ENCODE measurements at regions not wholly inside any gene's neighbourhood (a gene's known extent, or its start where the extent isn't known, plus 50 kb on each side); places are given as distances from the start of the nearest gene placed in this dataset.

DNA sequence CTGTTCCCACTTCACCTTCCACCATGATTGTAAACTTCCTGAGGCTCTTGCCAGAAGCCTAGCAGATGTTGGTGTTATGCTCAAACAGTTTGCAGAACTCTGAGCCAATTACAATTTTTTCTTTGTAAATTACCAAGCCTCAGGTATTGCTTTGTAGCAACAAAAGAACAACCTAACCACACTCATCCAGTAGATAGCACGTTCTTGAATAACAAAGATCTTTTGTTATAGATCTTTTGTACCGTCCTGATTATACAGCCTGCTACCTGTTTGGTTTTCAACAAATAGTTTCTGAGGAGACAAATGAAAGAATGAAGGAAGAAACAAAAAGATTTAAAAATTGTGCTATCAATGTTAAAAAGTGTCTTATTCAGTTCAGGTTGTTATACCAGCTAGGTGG lies 474.7 kb upstream of the ALCAM start:
- Histone ChIP-seq H3K27ac (no peak overlapping the region), H3K4me2 (no peak overlapping the region), H2AFZ (no peak overlapping the region), H4K20me1 (ENCODE audit: insufficient read depth, poor library complexity, severe bottlenecking) (no peaks in the 10 kb centered on the region), H3K27me3 (no peaks in the 10 kb centered on the region), H3K4me3 (no peak overlapping the region), H3K36me3 (replicated peaks; ENCODE audit: insufficient read depth, low read depth) (no peaks in the 10 kb centered on the region), H3K4me1 (ENCODE audit: insufficient read depth) (no peaks in the 10 kb centered on the region), H3K9me3 (ENCODE audit: low read depth) (no peaks in the 10 kb centered on the region), H3K9me2 (replicated peaks; ENCODE audit: insufficient read depth) (no peaks in the 10 kb centered on the region), H3K79me2 (no peaks in the 10 kb centered on the region)
- TF ChIP-seq, protein P1, sequence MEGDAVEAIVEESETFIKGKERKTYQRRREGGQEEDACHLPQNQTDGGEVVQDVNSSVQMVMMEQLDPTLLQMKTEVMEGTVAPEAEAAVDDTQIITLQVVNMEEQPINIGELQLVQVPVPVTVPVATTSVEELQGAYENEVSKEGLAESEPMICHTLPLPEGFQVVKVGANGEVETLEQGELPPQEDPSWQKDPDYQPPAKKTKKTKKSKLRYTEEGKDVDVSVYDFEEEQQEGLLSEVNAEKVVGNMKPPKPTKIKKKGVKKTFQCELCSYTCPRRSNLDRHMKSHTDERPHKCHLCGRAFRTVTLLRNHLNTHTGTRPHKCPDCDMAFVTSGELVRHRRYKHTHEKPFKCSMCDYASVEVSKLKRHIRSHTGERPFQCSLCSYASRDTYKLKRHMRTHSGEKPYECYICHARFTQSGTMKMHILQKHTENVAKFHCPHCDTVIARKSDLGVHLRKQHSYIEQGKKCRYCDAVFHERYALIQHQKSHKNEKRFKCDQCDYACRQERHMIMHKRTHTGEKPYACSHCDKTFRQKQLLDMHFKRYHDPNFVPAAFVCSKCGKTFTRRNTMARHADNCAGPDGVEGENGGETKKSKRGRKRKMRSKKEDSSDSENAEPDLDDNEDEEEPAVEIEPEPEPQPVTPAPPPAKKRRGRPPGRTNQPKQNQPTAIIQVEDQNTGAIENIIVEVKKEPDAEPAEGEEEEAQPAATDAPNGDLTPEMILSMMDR (IDR thresholded peaks at IDR 0.05; ENCODE audit: poor library complexity): no peak
- TF ChIP-seq EZH2phosphoT487 (IDR thresholded peaks at IDR 0.05; ENCODE audit: low read depth, severe bottlenecking, unreplicated experiment) (no peak), EZH2 (IDR thresholded peaks at IDR 0.05; ENCODE audit: borderline replicate concordance) (no peak)
- WGBS (ENCODE audit: low lambda C conversion rate, missing lambda C conversion rate): 81% methylated on average over 2 of the region's 2 CpGs
- no peak for DNase-seq (ENCODE audit: low spot score)

DNA sequence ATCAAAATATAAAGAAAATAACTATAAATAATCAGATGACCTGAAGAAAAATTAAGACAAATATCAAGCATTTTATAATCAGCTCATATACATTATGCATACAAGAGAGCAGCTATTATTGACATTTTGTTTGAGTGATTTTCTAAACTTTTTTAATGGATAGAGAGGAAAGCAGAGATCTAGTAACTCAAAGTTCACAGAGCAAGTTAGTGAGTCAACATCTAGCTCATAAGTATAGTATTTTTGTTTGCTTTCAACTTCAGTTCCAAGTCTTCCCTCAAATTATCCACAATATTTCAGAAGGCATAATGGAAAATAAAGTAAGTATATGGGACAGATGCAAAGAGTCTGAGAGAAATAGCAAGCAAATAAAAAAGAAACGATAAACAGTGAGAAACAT lies 470.1 kb upstream of the ALCAM start:
- no peak overlapping the region for H3K27ac ChIP-seq
- no peaks in the 10 kb centered on the region for H3K4me1 ChIP-seq (ENCODE audit: insufficient read depth)
- H3K9me3 ChIP-seq (ENCODE audit: low read depth): no peaks in the 10 kb centered on the region
- no peak overlapping the region for H3K4me2 ChIP-seq
- H3K79me2 ChIP-seq: no peaks in the 10 kb centered on the region
- no peaks in the 10 kb centered on the region for H4K20me1 ChIP-seq (ENCODE audit: insufficient read depth, poor library complexity, severe bottlenecking)
- no peak for DNase-seq (ENCODE audit: low spot score)
- TF ChIP-seq EZH2 (IDR thresholded peaks at IDR 0.05; ENCODE audit: borderline replicate concordance): no peak
- TF ChIP-seq EZH2phosphoT487 (IDR thresholded peaks at IDR 0.05; ENCODE audit: low read depth, severe bottlenecking, unreplicated experiment): no peak
- TF ChIP-seq, protein P1 (IDR thresholded peaks at IDR 0.05; ENCODE audit: poor library complexity): no peak
- no peak overlapping the region for H2AFZ ChIP-seq
- 94% methylated on average over 1 of the region's 1 CpG for WGBS (ENCODE audit: low lambda C conversion rate, missing lambda C conversion rate)
- H3K4me3 ChIP-seq: no peak overlapping the region
- H3K36me3 ChIP-seq (replicated peaks; ENCODE audit: insufficient read depth, low read depth): no peaks in the 10 kb centered on the region
- H3K27me3 ChIP-seq: no peaks in the 10 kb centered on the region
- no peaks in the 10 kb centered on the region for H3K9me2 ChIP-seq (replicated peaks; ENCODE audit: insufficient read depth)

DNA sequence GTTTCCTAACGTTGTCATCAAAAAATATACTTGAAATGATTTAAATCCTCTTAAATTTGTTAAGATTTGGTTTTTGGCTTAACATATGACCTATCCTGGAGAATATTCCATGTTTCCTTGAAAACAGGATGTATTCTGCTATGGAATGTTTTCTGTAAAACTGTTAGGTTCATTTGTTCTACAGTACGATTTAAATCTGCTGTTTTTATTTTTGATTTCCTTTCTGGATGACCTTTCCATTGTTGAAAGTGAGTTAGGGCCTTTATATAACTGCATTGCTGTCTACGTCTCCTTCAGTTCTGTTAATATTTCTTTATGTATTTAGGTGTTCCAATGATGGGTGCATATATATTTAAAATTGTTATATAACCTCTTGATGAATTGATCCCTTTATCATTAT lies 465.3 kb upstream of the ALCAM start:
- Histone ChIP-seq H4K20me1 (ENCODE audit: insufficient read depth, poor library complexity, severe bottlenecking) (no peaks in the 10 kb centered on the region), H3K9me2 (replicated peaks; ENCODE audit: insufficient read depth) (no peaks in the 10 kb centered on the region), H3K27me3 (no peaks in the 10 kb centered on the region), H3K36me3 (replicated peaks; ENCODE audit: insufficient read depth, low read depth) (no peaks in the 10 kb centered on the region), H3K9me3 (ENCODE audit: low read depth) (no peaks in the 10 kb centered on the region), H2AFZ (no peak overlapping the region), H3K4me3 (no peak overlapping the region), H3K4me1 (ENCODE audit: insufficient read depth) (no peaks in the 10 kb centered on the region), H3K4me2 (no peak overlapping the region), H3K27ac (no peak overlapping the region), H3K79me2 (no peaks in the 10 kb centered on the region)
- WGBS (ENCODE audit: low lambda C conversion rate, missing lambda C conversion rate): 94% methylated on average over 3 of the region's 3 CpGs
- no peak for DNase-seq (ENCODE audit: low spot score)
- TF ChIP-seq, protein P1 (IDR thresholded peaks at IDR 0.05; ENCODE audit: poor library complexity): no peak
- TF ChIP-seq EZH2 (IDR thresholded peaks at IDR 0.05; ENCODE audit: borderline replicate concordance) (no peak), EZH2phosphoT487 (IDR thresholded peaks at IDR 0.05; ENCODE audit: low read depth, severe bottlenecking, unreplicated experiment) (no peak)

DNA sequence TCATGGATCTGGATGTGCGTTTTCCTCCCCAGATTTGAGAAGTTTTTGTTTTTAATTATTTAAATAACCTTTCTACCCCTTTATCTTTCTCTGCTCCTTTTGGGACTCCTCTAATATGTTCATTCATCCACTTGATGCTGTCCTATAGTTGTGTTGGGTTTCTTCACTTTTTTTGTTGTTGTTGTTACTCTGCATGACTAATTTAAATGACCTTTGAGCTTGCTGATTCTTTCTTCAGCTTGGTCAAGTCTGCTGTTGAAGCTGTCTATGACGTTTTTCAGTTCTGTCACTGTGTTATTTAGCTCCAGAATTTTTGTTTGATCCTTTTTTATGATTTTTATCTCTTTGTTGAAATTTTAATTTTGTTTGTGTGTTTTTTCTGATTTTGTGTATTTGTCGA lies 463.6 kb upstream of the ALCAM start:
- TF ChIP-seq EZH2phosphoT487 (IDR thresholded peaks at IDR 0.05; ENCODE audit: low read depth, severe bottlenecking, unreplicated experiment) (no peak), EZH2 (IDR thresholded peaks at IDR 0.05; ENCODE audit: borderline replicate concordance) (no peak)
- TF ChIP-seq, protein P1 (IDR thresholded peaks at IDR 0.05; ENCODE audit: poor library complexity): no peak
- H3K27me3 ChIP-seq: no peaks in the 10 kb centered on the region
- DNase-seq (ENCODE audit: low spot score): no peak
- H4K20me1 ChIP-seq (ENCODE audit: insufficient read depth, poor library complexity, severe bottlenecking): no peaks in the 10 kb centered on the region
- no peak overlapping the region for H2AFZ ChIP-seq
- H3K4me2 ChIP-seq: no peak overlapping the region
- no peaks in the 10 kb centered on the region for H3K9me2 ChIP-seq (replicated peaks; ENCODE audit: insufficient read depth)
- 57% methylated on average over 3 of the region's 3 CpGs for WGBS (ENCODE audit: low lambda C conversion rate, missing lambda C conversion rate)
- no peak overlapping the region for H3K27ac ChIP-seq
- no peaks in the 10 kb centered on the region for H3K9me3 ChIP-seq (ENCODE audit: low read depth)
- no peaks in the 10 kb centered on the region for H3K36me3 ChIP-seq (replicated peaks; ENCODE audit: insufficient read depth, low read depth)
- H3K4me3 ChIP-seq: no peak overlapping the region
- no peaks in the 10 kb centered on the region for H3K4me1 ChIP-seq (ENCODE audit: insufficient read depth)
- no peaks in the 10 kb centered on the region for H3K79me2 ChIP-seq
